Pancreas (tissue), 10 donors: ENCODE measurements at regions not wholly inside any gene's neighbourhood (a gene's known extent, or its start where the extent isn't known, plus 50 kb on each side); places are given as distances from the start of the nearest gene placed in this dataset.

Source experiments
- ATAC-seq, 4 donors: fragments of 200-7000 bp; cut with Tn5 transposase; one replicate each; pipeline versions ENCODE4 v1.8.0 to v1.9.1; 2020; ENCODE audit warnings: mild to moderate bottlenecking in 4 of 4, moderate library complexity in 4 of 4
- DNase-seq, 6 donors: peaks; one replicate each; pipeline ENCODE4 v3.0.0-alpha.2; 2020
- FAIRE-seq: peaks from 2 replicates; lab custom pipeline; 2012; peaks lifted over from hg19 to GRCh38; lab: Jason Lieb, UNC
- H3K27ac ChIP-seq, 4 donors: fragments of 200-600 bp; sonication (generic); 1 replicate in 3 of 4; 2 replicates in 1 of 4; pipeline versions ENCODE4 v1.5.0 to v1.8.0; 2020
- H3K27me3 ChIP-seq, 4 donors: fragments of 200-600 bp; one replicate each; pipeline ENCODE4 v1.8.0; 2021
- H3K36me3 ChIP-seq, 3 donors: fragments of 200-600 bp; sonication (generic) in 1 of 3; one replicate each; pipeline versions ENCODE4 v1.5.0 to v1.8.0; 2020 to 2021
- H3K4me1 ChIP-seq, 3 donors: fragments of 200-600 bp; one replicate each; pipeline ENCODE4 v1.8.0; 2021
- H3K4me3 ChIP-seq, 4 donors: fragments of 200-600 bp; sonication (generic) in 2 of 4; one replicate each; pipeline versions ENCODE4 v1.5.0 to v1.8.0; 2020 to 2021
- H3K9me3 ChIP-seq, 4 donors: fragments of 200-600 bp; one replicate each; pipeline ENCODE4 v1.8.0; 2021
- WGBS, 2 donors: extraction: QIAGEN DNeasy Blood & Tissue Kit; methylation state at CpG; one replicate each; pipeline ENCODE4 v1.1.7; 2013; 5-methylcytosine and 5-hydroxymethylcytosine counted together
- intact Hi-C, 3 donors: fragments of 100-400 bp; cut with DNase I; formaldehyde crosslinking; loops; one replicate each; pipeline versions ENCODE4 v1.11.1 to v1.14.2; 2022
- TF ChIP-seq, protein P1 (sequence below), 4 donors: fragments of 200-600 bp; sonication (generic) in 3 of 4; IDR thresholded peaks; one replicate each; pipeline versions ENCODE4 v1.5.0 to v1.8.0; 2021; ENCODE audit warnings: antibody characterized with exemption in 4 of 4
- donor health status: healthy with polysubstance abuse.
- donor health status: DM: no; HTN: no; CAD: no; lungs with moderate emphysema.
- donor health status: DM: no; HTN: no; CAD: no.
- donor health status: control.
- donor health status: control.
- donor health status: Bipolar disorder and iron deficiency.
- donor health status: DM: yes; HTN: yes; CAD: no.
- donor health status: DM: no; HTN: no; CAD: no.
- donor health status: DM: no; HTN: no; CAD: no.
- donor health status: DM: yes; HTN: yes; CAD: no.

DNA sequence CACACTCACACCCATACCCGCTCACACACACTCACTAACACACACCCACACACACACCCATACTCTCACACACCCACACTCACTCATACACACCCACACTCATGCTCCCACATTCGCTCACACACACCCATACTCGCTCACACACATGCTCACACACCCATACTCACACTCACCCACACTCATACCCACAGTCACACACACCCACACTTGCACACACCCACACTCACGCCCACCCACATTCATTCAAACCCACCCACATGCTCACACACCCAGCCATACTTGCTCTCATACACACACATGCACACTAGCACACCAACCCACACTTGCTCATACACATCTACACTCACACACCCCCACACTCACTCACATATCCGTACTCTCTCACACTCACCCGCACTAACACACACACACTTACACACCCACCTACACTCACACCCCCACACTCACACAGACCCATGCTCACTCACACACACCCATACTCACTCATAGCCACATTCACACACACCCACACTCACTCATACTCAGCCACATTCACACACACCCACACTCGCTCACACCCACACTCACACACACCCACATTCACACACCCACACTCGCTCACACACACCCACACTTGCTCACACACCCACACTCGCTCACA lies 322.4 kb upstream of the N4BP1 start:
- Histone ChIP-seq H3K4me1 (no peaks in the 10 kb centered on the region), H3K9me3 (no peaks in the 10 kb centered on the region), H3K27ac (no peak overlapping the region), H3K36me3 (no peaks in the 10 kb centered on the region), H3K4me3 (no peak overlapping the region), H3K27me3 (no peaks in the 10 kb centered on the region)
- TF ChIP-seq, protein P1, sequence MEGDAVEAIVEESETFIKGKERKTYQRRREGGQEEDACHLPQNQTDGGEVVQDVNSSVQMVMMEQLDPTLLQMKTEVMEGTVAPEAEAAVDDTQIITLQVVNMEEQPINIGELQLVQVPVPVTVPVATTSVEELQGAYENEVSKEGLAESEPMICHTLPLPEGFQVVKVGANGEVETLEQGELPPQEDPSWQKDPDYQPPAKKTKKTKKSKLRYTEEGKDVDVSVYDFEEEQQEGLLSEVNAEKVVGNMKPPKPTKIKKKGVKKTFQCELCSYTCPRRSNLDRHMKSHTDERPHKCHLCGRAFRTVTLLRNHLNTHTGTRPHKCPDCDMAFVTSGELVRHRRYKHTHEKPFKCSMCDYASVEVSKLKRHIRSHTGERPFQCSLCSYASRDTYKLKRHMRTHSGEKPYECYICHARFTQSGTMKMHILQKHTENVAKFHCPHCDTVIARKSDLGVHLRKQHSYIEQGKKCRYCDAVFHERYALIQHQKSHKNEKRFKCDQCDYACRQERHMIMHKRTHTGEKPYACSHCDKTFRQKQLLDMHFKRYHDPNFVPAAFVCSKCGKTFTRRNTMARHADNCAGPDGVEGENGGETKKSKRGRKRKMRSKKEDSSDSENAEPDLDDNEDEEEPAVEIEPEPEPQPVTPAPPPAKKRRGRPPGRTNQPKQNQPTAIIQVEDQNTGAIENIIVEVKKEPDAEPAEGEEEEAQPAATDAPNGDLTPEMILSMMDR (IDR thresholded peaks at IDR 0.05): no peak
- no peak for ATAC-seq
- intact Hi-C loops: no loop called here
- no peak for FAIRE-seq
- DNase-seq: no peak
- 66 to 72% methylated on average over 9 of the region's 9 CpGs for WGBS, 2 donors

DNA sequence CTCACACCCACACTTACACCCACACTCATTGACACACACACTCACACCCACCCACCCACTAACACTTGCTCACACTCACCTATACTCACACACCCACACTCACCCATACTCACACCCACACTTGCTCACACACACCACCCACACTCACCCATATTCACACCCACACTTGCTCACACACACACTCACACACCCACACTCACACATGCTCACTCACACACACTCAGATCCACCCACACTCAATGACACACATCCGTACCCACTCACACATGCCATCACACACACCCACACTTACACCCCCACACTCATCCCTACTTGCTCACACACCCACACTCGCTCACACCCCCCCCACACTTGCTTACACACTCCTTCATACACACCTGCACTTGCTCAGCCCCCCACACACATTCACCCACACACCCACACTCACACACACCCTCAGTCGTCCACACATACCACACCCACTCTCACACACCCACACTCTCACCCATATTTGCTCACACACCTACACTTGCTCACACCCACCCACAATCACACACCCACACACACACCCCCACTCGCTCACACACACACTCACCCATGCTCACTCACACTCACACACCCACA lies 321.1 kb upstream of the N4BP1 start:
- DNase-seq: no peak
- FAIRE-seq: no peak
- Histone ChIP-seq H3K4me1 (no peaks in the 10 kb centered on the region), H3K36me3 (no peaks in the 10 kb centered on the region), H3K27me3 (no peaks in the 10 kb centered on the region), H3K4me3 (no peak overlapping the region), H3K9me3 (no peaks in the 10 kb centered on the region), H3K27ac (no peak overlapping the region)
- WGBS, 2 donors: 76 to 80% methylated on average over 4 of the region's 4 CpGs
- no peak for ATAC-seq
- TF ChIP-seq, protein P1 (IDR thresholded peaks at IDR 0.05): no peak
- intact Hi-C loops: no loop called here

DNA sequence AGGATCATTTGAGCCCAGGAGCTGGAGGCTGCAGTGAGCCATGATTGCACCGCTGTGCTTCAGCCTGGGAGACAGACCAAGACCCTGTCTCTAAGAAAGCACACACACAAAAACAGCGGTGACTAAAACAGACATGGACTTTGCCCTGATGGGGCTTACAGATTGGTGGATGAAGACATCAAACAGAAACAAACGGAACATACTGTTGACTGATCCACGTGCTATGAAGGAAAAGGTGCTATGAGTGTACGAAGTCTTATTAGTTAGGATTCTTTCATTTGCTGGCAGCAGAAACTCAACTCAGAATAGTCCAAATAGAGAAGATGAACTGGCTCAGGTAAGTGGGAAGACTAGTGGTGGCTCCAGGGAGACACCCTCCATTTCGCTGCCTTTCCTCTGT lies 309.8 kb upstream of the N4BP1 start:
- DNase-seq (no peak), ATAC-seq (no peak), FAIRE-seq (no peak)
- TF ChIP-seq, protein P1 (IDR thresholded peaks at IDR 0.05): no peak
- no peaks in the 10 kb centered on the region for H3K9me3 ChIP-seq
- 49 to 52% methylated on average over 6 of the region's 6 CpGs for WGBS, 2 donors
- H3K4me1 ChIP-seq: no peaks in the 10 kb centered on the region
- H3K36me3 ChIP-seq: no peaks in the 10 kb centered on the region
- intact Hi-C loops: no loop called here
- H3K27me3 ChIP-seq: no peaks in the 10 kb centered on the region
- H3K27ac ChIP-seq: no peak overlapping the region
- no peak overlapping the region for H3K4me3 ChIP-seq

DNA sequence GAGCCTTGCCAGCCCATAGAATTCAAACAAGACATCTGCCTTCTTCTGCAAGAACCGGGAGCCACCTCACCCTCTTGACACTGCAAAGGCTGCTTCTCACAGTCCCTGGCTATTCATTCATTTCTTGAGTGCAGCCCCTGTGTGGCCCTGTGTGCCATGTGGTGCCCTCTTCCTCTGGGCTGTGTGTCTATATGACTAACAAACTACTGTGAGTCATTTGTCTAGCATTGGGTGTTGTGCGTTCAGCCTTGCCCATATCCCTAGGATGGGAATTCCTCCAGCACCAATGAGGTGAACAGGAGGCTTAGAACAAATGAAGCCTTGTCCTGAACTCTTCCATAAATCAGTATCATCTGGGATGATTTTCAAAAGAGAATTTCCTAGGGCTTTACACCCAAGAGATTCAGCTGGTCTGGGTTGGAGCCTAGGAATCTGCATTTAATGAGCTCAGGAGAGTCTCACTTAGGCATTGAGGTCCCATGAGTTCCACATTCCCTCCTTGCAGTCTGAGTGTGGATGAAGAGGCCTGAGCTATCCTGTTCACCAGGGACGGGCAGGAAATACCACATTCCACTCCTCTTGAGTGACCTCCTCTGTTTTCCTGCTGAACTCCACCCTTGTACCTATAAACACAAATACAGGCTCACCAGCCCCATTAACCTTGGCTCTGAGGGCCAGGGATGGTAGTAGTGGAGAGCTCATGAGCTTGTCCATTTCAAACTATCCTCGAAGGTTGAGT lies 308.7 kb upstream of the N4BP1 start:
- FAIRE-seq (no peak), DNase-seq (no peak)

More for the DNA sequence above, 308.7 kb upstream of the N4BP1 start:
- H3K36me3 ChIP-seq: no peaks in the 10 kb centered on the region
- no peaks in the 10 kb centered on the region for H3K9me3 ChIP-seq
- ATAC-seq: no peak
- intact Hi-C loops: no loop called here
- H3K4me1 ChIP-seq: no peaks in the 10 kb centered on the region
- H3K4me3 ChIP-seq: no peak overlapping the region
- no peaks in the 10 kb centered on the region for H3K27me3 ChIP-seq
- no peak overlapping the region for H3K27ac ChIP-seq
- 60 to 66% methylated on average over 4 of the region's 4 CpGs for WGBS, 2 donors
- TF ChIP-seq, protein P1 (IDR thresholded peaks at IDR 0.05): no peak
